ENCODE measurements at regions not wholly inside any gene's neighbourhood (a gene's known extent, or its start where the extent isn't known, plus 50 kb on each side); places are given as distances from the start of the nearest gene placed in this dataset.

DNA sequence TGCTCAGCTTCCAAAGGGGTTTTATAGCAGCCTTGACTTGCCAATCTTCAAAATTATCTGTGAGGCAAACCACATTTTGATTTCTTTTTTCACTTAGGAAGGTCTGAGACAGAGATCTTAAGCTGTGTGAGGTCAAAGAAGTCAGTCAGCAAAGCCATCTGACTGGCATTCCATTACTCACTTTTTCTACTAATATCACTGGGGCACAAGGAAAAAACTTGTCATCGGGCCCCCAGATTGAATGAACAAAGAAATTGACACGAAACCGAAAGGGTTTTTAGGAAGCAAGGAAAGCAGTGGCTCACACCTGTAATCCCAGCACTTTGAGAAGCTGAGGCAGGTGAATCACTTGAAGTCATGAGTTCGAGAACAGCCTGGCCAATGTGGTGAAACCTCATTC lies 78.5 kb upstream of the FRMD4A start:
- H3K9me3 ChIP-seq (ENCODE audit: control insufficient read depth, low read length): no peaks in the 10 kb centered on the region
- peaks cover 4% of the 10 kb centered on the region for H3K4me1 ChIP-seq (ENCODE audit: control insufficient read depth, insufficient read depth, low read length, poor library complexity, severe bottlenecking)
- H3K27ac ChIP-seq (ENCODE audit: low read depth, low read length, severe bottlenecking): no peak overlapping the region
- no peak overlapping the region for H3K4me3 ChIP-seq (ENCODE audit: extremely low read depth, insufficient read depth, low read length, poor library complexity, severe bottlenecking)
- H3K36me3 ChIP-seq (ENCODE audit: control insufficient read depth, insufficient read depth, low read length): no peaks in the 10 kb centered on the region
- WGBS, 2 experiments (ENCODE audit: insufficient coverage in 2 of 2): 81 to 100% methylated on average over 2 to 4 of the region's 4 CpGs

DNA sequence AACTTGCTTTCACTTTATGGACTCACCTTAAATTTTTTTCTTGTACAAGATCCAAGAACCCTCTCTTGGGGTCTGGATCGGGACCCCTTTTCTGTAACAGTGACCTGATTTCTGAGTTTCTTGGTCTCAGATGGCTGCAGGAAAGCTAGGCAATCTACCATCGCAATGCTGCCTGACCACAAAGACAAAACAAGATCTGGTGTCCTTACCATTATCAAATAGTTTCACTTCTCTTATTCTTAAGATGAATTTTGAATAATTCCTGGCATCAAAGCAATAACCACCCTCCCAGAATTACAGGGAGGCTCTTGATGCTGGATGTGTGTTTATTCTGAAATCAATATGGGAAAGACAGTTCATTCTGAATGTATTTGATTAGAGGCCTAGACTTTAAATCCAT lies 77.4 kb upstream of the FRMD4A start:
- Histone ChIP-seq H3K36me3 (ENCODE audit: control insufficient read depth, insufficient read depth, low read length) (no peaks in the 10 kb centered on the region), H3K27ac (ENCODE audit: low read depth, low read length, severe bottlenecking) (no peak overlapping the region), H3K4me3 (ENCODE audit: extremely low read depth, insufficient read depth, low read length, poor library complexity, severe bottlenecking) (no peak overlapping the region), H3K9me3 (ENCODE audit: control insufficient read depth, low read length) (no peaks in the 10 kb centered on the region), H3K4me1 (ENCODE audit: control insufficient read depth, insufficient read depth, low read length, poor library complexity, severe bottlenecking) (peaks cover 6% of the 10 kb centered on the region)
- WGBS, 2 experiments (ENCODE audit: insufficient coverage in 2 of 2): 82 to 100% methylated on average over 1 to 2 of the region's 2 CpGs

DNA sequence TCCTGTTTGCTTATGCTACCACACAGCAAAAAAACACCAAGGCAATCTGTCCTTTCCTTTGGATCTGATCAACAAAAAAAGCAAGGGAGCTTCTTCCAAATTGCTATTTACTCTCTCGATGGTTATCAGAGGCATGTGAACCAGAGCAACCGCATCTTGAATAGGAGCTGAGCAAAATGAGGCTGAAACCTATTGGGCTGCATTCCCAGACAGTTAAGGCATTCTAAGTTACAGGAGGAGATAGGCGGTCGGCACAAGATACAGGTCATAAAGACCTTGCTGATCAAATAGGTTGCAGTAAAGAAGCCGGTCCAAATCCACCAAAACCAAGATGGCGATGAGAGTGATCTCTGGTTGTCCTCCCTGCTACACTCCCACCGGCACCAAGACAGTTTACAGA lies 76.8 kb upstream of the FRMD4A start:
- Histone ChIP-seq H3K27ac (ENCODE audit: low read depth, low read length, severe bottlenecking) (no peak overlapping the region), H3K36me3 (ENCODE audit: control insufficient read depth, insufficient read depth, low read length) (no peaks in the 10 kb centered on the region), H3K4me1 (ENCODE audit: control insufficient read depth, insufficient read depth, low read length, poor library complexity, severe bottlenecking) (peaks cover 6% of the 10 kb centered on the region), H3K9me3 (ENCODE audit: control insufficient read depth, low read length) (no peaks in the 10 kb centered on the region), H3K4me3 (ENCODE audit: extremely low read depth, insufficient read depth, low read length, poor library complexity, severe bottlenecking) (no peak overlapping the region)
- 91 to 96% methylated on average over 5 to 6 of the region's 7 CpGs for WGBS, 2 experiments (ENCODE audit: insufficient coverage in 2 of 2)

DNA sequence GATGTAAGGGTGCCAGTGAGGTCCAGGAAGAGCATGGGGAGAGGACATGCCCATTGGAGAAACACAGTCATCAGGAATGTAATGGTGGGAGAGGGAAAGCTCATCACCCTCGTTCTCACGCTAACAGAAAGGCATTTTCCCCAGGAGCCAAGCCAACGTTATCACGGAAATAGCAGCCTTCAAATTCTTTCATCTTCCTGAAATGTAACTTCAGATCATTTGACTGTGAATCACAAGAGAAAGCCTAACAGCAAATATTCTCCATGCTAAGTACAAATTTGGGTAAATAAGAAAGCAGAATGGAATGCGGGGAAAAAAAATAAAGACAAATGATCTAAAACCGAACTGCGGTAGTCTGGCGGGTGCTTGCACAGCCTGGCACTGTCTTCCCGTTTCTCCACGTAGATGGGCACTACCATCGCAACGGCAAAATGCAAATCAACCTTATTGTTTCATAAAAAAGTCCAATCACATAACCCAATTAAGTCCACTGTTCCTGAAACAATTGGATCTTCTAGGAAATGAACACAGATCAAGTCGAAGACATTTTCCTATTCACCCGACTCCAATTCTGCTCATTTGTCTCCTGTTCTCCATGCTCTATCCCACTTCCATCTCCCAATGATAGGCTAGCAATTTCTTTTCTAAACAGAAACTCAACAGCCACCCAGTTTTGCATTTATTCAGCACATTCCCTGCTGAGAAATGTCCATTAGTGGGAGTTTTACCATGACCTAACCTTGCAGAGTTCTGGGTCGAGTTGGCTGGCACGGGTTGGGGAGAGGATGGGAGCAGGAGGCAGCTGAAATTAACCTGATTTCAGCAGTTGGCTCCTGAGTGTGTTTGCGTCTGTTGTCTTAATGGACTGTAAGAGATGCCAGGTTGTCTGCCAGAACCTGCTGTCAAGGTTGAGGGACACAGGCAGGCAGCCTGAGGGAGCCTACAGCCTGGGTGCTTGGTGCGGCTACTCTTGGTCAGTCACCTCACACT lies 74.6 kb upstream of the FRMD4A start:
- 93 to 97% methylated on average over 16 to 18 of the region's 18 CpGs for WGBS, 2 experiments (ENCODE audit: insufficient coverage in 2 of 2)
- Histone ChIP-seq H3K9me3 (ENCODE audit: control insufficient read depth, low read length) (no peaks in the 10 kb centered on the region), H3K4me1 (ENCODE audit: control insufficient read depth, insufficient read depth, low read length, poor library complexity, severe bottlenecking) (peaks cover 6% of the 10 kb centered on the region), H3K27ac (ENCODE audit: low read depth, low read length, severe bottlenecking) (no peak overlapping the region), H3K4me3 (ENCODE audit: extremely low read depth, insufficient read depth, low read length, poor library complexity, severe bottlenecking) (no peak overlapping the region), H3K36me3 (ENCODE audit: control insufficient read depth, insufficient read depth, low read length) (no peaks in the 10 kb centered on the region)

DNA sequence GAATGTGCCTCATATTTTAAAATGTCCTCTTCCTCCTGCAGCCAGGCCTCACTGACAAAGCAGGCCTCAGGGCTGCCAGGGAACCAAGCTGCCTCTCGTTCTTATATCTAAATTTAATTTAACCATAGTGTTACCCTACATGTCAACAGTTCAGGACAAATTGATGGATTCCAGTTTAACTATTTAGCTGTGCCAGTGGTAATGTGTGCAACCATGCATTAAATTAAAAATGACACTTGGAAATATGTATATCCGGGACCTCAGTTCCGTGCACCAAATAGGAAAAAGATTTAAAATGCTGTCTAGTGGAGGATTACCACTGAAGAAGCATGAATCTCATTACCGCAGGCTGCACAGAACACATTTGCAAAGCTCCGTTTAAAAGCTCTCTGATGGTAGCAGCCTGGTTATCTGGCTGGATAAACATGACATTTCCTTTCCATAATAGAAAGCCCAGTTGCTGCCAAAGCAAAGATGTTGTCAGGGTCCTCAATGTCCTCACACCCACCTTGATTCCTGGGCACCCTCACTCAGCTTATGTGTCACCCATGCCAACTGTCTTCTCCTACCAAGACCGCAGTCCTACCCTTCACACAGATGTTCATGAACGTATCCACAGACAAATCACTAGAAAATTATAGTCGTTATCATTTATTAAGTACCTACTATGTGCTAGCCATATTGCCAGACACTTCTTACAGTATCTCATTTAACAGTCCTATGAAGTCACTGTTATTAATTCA lies 73.3 kb upstream of the FRMD4A start:
- Histone ChIP-seq H3K36me3 (ENCODE audit: control insufficient read depth, insufficient read depth, low read length) (no peaks in the 10 kb centered on the region), H3K4me3 (ENCODE audit: extremely low read depth, insufficient read depth, low read length, poor library complexity, severe bottlenecking) (no peak overlapping the region), H3K4me1 (ENCODE audit: control insufficient read depth, insufficient read depth, low read length, poor library complexity, severe bottlenecking) (peaks cover 10% of the 10 kb centered on the region), H3K9me3 (ENCODE audit: control insufficient read depth, low read length) (no peaks in the 10 kb centered on the region), H3K27ac (ENCODE audit: low read depth, low read length, severe bottlenecking) (no peak overlapping the region)
- 83 to 89% methylated on average over 7 to 8 of the region's 8 CpGs for WGBS, 2 experiments (ENCODE audit: insufficient coverage in 2 of 2)

DNA sequence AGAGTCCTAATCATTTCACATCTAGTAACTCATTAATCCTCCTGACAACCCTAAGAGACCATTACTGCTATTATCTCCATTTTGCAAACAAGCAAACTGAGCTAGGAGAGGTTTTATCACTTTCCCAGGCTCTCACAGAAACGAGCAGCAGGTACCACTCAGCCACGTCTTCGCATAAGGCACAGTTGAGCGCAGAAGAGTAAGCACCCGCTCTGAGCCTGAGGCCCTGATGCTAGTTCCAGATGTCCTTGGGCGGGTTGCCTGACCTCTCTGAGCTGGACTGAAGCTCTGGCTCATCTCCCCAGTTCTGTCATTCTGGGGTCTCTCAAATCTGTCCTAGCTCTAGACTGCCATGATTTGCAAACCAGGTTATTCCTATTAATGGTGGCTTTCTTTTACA lies 72.6 kb upstream of the FRMD4A start:
- Histone ChIP-seq H3K27ac (ENCODE audit: low read depth, low read length, severe bottlenecking) (no peak overlapping the region), H3K4me3 (ENCODE audit: extremely low read depth, insufficient read depth, low read length, poor library complexity, severe bottlenecking) (no peak overlapping the region), H3K9me3 (ENCODE audit: control insufficient read depth, low read length) (no peaks in the 10 kb centered on the region), H3K4me1 (ENCODE audit: control insufficient read depth, insufficient read depth, low read length, poor library complexity, severe bottlenecking) (peaks cover 10% of the 10 kb centered on the region), H3K36me3 (ENCODE audit: control insufficient read depth, insufficient read depth, low read length) (no peaks in the 10 kb centered on the region)
- 69 to 73% methylated on average over 6 of the region's 6 CpGs for WGBS, 2 experiments (ENCODE audit: insufficient coverage in 2 of 2)

DNA sequence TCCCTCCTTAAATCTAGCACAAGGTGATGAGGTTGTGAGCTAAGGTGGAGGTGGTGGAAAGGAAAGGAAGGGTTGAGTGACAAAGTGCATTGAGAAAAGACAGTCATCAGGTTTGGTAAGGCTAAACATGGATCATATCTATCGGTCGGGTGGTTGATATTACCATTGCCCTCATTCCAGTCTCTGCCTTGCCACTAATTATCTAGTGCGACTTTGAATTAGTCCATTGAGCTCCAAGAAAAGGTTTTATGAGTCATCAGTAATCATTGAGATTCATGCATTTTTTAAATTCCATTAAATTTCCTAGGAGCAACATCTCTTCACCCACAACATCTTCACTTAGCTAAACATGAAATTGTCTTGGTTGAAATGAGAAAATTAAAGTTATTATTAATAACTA lies 68.9 kb upstream of the FRMD4A start:
- Histone ChIP-seq H3K4me3 (ENCODE audit: extremely low read depth, insufficient read depth, low read length, poor library complexity, severe bottlenecking) (no peak overlapping the region), H3K4me1 (ENCODE audit: control insufficient read depth, insufficient read depth, low read length, poor library complexity, severe bottlenecking) (peaks cover 14% of the 10 kb centered on the region), H3K27ac (ENCODE audit: low read depth, low read length, severe bottlenecking) (no peak overlapping the region), H3K9me3 (ENCODE audit: control insufficient read depth, low read length) (no peaks in the 10 kb centered on the region), H3K36me3 (ENCODE audit: control insufficient read depth, insufficient read depth, low read length) (no peaks in the 10 kb centered on the region)
- WGBS, 2 experiments (ENCODE audit: insufficient coverage in 2 of 2): 90 to 95% methylated on average over 2 to 3 of the region's 3 CpGs

DNA sequence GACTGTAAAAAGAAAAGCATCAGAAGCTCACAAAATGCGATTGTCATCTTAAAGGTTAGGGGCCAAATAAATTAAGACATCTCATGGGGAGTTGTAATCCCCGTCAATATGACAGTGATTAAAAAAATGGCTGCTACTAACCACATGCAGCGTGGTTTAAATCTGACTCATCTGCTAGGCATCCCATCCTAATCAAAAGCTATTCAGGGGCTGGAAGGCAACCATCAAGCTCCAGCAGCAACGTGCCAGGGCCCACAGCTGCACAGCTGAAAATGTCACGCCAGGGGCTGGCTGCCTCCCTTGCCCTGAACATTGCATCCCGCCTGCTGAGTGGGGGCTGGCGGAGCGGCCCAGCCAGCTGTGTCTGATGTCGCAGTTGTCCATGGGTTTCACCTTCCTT lies 66.3 kb upstream of the FRMD4A start:
- H3K36me3 ChIP-seq (ENCODE audit: control insufficient read depth, insufficient read depth, low read length): no peaks in the 10 kb centered on the region
- WGBS, 2 experiments (ENCODE audit: insufficient coverage in 2 of 2): 73 to 82% methylated on average over 3 to 6 of the region's 9 CpGs
- peaks cover 11% of the 10 kb centered on the region for H3K4me1 ChIP-seq (ENCODE audit: control insufficient read depth, insufficient read depth, low read length, poor library complexity, severe bottlenecking)
- peak overlapping the region; percentile 3 for H3K27ac ChIP-seq (ENCODE audit: low read depth, low read length, severe bottlenecking)
- H3K4me3 ChIP-seq (ENCODE audit: extremely low read depth, insufficient read depth, low read length, poor library complexity, severe bottlenecking): no peak overlapping the region
- no peaks in the 10 kb centered on the region for H3K9me3 ChIP-seq (ENCODE audit: control insufficient read depth, low read length)

DNA sequence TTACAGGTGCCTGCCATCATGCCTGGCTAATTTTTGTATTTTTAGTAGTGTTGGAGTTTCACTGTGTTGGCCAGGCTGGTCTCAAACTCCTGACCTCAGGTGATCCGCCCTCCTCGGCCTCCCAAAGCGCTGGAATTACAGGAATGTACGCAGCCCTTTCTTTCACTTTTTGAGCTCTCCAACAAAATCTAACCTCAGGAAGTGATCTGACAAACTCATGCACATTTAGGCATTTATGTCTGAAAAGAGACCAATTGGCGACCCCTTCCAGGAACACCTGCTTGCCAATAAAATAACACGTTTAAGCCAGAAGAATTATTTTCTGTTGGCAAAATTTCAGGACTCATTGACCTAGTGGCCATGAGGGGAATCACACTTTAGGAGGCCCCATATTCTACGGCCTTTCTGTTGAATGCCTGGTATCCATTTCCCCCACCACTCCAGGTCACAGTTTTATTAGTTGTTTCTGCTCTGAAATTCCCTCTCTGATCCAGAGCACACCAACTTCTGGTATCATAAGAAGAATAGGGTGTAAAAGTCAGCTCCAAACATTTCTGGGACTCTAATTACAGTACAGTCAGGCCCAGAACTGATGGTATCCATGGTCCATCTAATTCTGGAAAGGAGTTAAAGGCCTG lies 65.8 kb upstream of the FRMD4A start:
- no peak overlapping the region for H3K4me3 ChIP-seq (ENCODE audit: extremely low read depth, insufficient read depth, low read length, poor library complexity, severe bottlenecking)
- peaks cover 11% of the 10 kb centered on the region for H3K4me1 ChIP-seq (ENCODE audit: control insufficient read depth, insufficient read depth, low read length, poor library complexity, severe bottlenecking)
- WGBS, 2 experiments (ENCODE audit: insufficient coverage in 2 of 2): 79 to 85% methylated on average over 6 to 7 of the region's 7 CpGs
- peak overlapping the region; percentile 3 for H3K27ac ChIP-seq (ENCODE audit: low read depth, low read length, severe bottlenecking)
- H3K36me3 ChIP-seq (ENCODE audit: control insufficient read depth, insufficient read depth, low read length): no peaks in the 10 kb centered on the region
- H3K9me3 ChIP-seq (ENCODE audit: control insufficient read depth, low read length): no peaks in the 10 kb centered on the region

DNA sequence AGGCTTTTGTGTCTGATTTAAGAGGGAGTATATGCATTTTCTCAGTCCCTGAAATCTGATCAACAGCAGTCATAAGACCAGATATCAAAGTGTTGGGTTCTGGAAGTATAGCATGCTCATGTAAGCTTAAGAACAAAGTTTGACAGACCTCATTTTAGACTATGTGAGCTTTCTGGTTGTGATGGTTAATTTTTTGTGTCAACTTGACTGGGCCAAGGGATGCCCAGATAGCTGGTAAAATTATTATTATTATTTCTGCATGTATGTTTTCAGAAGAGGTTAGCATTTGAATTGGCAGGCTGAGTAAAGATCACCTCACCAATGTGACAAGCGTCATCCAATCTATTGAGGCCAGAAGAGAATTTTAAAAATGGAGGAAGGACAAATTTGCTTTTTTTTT lies 63.5 kb upstream of the FRMD4A start:
- no CpG with 5 or more reads among the region's 1 CpG for WGBS, 2 experiments (ENCODE audit: insufficient coverage in 2 of 2)
- H3K4me3 ChIP-seq (ENCODE audit: extremely low read depth, insufficient read depth, low read length, poor library complexity, severe bottlenecking): no peak overlapping the region
- H3K27ac ChIP-seq (ENCODE audit: low read depth, low read length, severe bottlenecking): no peak overlapping the region
- H3K4me1 ChIP-seq (ENCODE audit: control insufficient read depth, insufficient read depth, low read length, poor library complexity, severe bottlenecking): peaks cover 8% of the 10 kb centered on the region
- no peaks in the 10 kb centered on the region for H3K9me3 ChIP-seq (ENCODE audit: control insufficient read depth, low read length)
- no peaks in the 10 kb centered on the region for H3K36me3 ChIP-seq (ENCODE audit: control insufficient read depth, insufficient read depth, low read length)
